ENCODE measurements at regions not wholly inside any gene's neighbourhood (a gene's known extent, or its start where the extent isn't known, plus 50 kb on each side); places are given as distances from the start of the nearest gene placed in this dataset.

DNA sequence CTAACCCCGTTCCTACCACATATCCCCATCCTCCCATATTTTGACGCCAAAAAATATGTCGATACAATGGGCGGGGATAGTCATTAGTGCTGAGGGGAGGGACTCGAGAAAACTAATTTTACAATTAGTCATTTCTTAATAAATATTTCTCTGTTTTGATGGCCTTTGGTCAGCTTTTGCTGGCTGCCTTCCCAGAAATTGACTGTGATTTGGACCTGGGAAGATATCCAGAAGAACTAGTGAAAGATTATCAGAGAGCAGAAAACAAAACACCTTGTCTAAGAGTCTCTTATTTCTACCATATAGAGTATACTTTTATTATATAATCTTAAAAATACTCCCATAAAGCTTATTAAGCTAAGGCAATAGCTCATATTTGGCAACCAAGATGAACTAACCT lies 247.6 kb downstream of the MRPL39 start:
- 21% methylated on average over 5 of the region's 5 CpGs for WGBS (ENCODE audit: missing lambda C conversion rate)
- no peak for FAIRE-seq
- ATAC-seq: no peak
- no peaks in the 10 kb centered on the region for H3K9me3 ChIP-seq
- ChIA-PET POLR2A (no interaction called here), CTCF (interaction anchor here (0.7 to 1.5 kb wide), 3 partner anchors 10 to 26 kb away, joined by 3 to 4 read pairs (median 3); no protein-coding TSS in a partner anchor)
- TF ChIP-seq, protein P1, sequence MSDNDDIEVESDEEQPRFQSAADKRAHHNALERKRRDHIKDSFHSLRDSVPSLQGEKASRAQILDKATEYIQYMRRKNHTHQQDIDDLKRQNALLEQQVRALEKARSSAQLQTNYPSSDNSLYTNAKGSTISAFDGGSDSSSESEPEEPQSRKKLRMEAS (IDR thresholded peaks at IDR 0.05): no peak
- TF ChIP-seq ZC3H11A (IDR thresholded peaks at IDR 0.05) (no peak), RARB (CRISPR knock-in tag; IDR thresholded peaks at IDR 0.05) (no peak), ZNF302 (CRISPR knock-in tag; IDR thresholded peaks at IDR 0.05) (no peak), RNF2 (IDR thresholded peaks at IDR 0.05; ENCODE audit: borderline replicate concordance, low read depth) (no peak), HDAC2 (IDR thresholded peaks at IDR 0.05) (no peak), CHD2 (IDR thresholded peaks at IDR 0.05; ENCODE audit: low read length, partially characterized antibody) (no peak), TP53 (CRISPR knock-in tag; IDR thresholded peaks at IDR 0.05) (no peak), NPAS2 (CRISPR knock-in tag; IDR thresholded peaks at IDR 0.05; ENCODE audit: borderline replicate concordance) (no peak), BHLHE40 (IDR thresholded peaks at IDR 0.05; ENCODE audit: low read depth, low read length) (no peak), SREBF2 (IDR thresholded peaks at IDR 0.05) (no peak)
- TF ChIP-seq, protein P2, sequence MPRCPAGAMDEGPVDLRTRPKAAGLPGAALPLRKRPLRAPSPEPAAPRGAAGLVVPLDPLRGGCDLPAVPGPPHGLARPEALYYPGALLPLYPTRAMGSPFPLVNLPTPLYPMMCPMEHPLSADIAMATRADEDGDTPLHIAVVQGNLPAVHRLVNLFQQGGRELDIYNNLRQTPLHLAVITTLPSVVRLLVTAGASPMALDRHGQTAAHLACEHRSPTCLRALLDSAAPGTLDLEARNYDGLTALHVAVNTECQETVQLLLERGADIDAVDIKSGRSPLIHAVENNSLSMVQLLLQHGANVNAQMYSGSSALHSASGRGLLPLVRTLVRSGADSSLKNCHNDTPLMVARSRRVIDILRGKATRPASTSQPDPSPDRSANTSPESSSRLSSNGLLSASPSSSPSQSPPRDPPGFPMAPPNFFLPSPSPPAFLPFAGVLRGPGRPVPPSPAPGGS (IDR thresholded peaks at IDR 0.05): no peak
- TF ChIP-seq, protein P3, sequence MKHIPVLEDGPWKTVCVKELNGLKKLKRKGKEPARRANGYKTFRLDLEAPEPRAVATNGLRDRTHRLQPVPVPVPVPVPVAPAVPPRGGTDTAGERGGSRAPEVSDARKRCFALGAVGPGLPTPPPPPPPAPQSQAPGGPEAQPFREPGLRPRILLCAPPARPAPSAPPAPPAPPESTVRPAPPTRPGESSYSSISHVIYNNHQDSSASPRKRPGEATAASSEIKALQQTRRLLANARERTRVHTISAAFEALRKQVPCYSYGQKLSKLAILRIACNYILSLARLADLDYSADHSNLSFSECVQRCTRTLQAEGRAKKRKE (CRISPR knock-in tag; IDR thresholded peaks at IDR 0.05; ENCODE audit: low read depth): no peak
- TF ChIP-seq, protein P4, sequence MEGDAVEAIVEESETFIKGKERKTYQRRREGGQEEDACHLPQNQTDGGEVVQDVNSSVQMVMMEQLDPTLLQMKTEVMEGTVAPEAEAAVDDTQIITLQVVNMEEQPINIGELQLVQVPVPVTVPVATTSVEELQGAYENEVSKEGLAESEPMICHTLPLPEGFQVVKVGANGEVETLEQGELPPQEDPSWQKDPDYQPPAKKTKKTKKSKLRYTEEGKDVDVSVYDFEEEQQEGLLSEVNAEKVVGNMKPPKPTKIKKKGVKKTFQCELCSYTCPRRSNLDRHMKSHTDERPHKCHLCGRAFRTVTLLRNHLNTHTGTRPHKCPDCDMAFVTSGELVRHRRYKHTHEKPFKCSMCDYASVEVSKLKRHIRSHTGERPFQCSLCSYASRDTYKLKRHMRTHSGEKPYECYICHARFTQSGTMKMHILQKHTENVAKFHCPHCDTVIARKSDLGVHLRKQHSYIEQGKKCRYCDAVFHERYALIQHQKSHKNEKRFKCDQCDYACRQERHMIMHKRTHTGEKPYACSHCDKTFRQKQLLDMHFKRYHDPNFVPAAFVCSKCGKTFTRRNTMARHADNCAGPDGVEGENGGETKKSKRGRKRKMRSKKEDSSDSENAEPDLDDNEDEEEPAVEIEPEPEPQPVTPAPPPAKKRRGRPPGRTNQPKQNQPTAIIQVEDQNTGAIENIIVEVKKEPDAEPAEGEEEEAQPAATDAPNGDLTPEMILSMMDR (IDR thresholded peaks at IDR 0.05): no peak
- no peak overlapping the region for H3K27ac ChIP-seq
- DNase-seq (ENCODE audit: low read depth in 1 of 2, low spot score in 1 of 2): no peak
- no peak overlapping the region for H3K4me2 ChIP-seq
- no peaks in the 10 kb centered on the region for H3K4me1 ChIP-seq
- H3K4me3 ChIP-seq: no peak overlapping the region

DNA sequence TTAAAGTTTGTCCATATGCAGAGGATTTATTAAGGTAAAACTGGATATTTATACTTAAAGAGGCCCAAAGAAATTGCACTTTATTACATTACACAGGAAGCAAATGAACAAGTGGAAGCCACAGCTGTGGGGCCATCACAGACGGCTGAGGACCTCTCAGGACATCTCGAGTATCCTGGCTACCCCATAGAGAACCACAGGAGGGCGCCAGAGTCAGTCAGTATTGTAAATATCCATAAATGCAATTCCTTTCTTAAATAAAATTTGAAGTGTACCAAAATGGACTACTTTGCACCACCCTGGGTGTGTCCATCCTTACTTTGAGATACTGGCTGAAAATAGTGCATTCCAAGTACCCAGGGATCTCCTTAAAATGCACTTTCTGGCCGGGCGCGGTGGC lies 257.2 kb downstream of the MRPL39 start:
- WGBS (ENCODE audit: missing lambda C conversion rate): 38% methylated on average over 6 of the region's 6 CpGs
- ChIA-PET CTCF (no interaction called here), POLR2A (no interaction called here)
- no peak overlapping the region for H3K4me2 ChIP-seq
- H3K9me3 ChIP-seq: no peaks in the 10 kb centered on the region
- no peak overlapping the region for H3K27ac ChIP-seq
- FAIRE-seq (no peak), DNase-seq (ENCODE audit: low read depth in 1 of 2, low spot score in 1 of 2) (no peak), ATAC-seq (no peak)
- no peaks in the 10 kb centered on the region for H3K4me1 ChIP-seq
- H3K4me3 ChIP-seq: no peak overlapping the region
- TF ChIP-seq KDM5A (IDR thresholded peaks at IDR 0.05): no peak
- TF ChIP-seq ZC3H11A (IDR thresholded peaks at IDR 0.05): no peak
- TF ChIP-seq MAFK (IDR thresholded peaks at IDR 0.05; ENCODE audit: partially characterized antibody): no peak

DNA sequence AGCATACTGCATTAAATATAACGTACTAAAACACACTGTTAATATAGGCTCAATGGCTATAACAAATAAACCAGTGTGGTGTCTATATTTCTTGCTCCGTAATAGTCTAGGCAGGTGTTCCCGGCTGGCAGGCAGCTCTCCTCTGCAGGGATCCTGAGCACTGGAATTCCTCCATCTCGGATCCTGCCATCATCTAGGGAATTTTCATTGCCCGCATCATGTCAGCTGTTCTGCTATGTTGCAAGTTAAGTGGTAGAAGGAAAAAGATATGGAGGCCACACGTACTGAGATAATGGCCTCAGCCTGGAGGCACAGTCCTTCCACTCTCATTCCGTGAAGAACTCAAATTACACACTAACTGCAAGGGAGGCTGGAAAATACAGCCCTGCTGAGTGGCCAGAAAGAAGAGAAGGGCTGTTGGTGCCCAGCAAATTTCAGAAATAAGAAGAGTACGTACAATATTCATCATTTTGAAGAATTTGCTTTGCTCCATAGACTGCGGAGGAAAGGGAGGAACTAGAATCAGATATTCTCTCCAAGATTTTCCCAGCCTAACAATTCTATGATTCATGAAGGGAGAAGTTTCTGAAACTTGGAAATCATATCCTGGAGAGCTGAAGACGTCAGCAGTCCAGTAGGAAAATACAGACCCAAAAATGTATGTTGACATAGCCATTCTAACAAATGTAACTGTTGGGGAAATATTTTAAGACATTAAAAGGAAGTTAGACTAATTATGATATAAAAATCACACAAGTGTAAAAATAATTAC lies 263.3 kb downstream of the MRPL39 start:
- Histone ChIP-seq H3K4me1 (no peaks in the 10 kb centered on the region), H3K27ac (no peak overlapping the region), H3K4me3 (no peak overlapping the region), H3K9me3 (no peaks in the 10 kb centered on the region), H3K4me2 (no peak overlapping the region)
- CTCF ChIA-PET: no interaction called here
- no peak for DNase-seq (ENCODE audit: low read depth in 1 of 2, low spot score in 1 of 2)
- no peak for ATAC-seq
- TF ChIP-seq, protein P5, sequence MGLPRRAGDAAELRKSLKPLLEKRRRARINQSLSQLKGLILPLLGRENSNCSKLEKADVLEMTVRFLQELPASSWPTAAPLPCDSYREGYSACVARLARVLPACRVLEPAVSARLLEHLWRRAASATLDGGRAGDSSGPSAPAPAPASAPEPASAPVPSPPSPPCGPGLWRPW (IDR thresholded peaks at IDR 0.05): no peak
- TF ChIP-seq PHF8 (IDR thresholded peaks at IDR 0.05; ENCODE audit: borderline replicate concordance, low read depth): no peak
- no peak for TF ChIP-seq SREBF2 (IDR thresholded peaks at IDR 0.05)
- TF ChIP-seq ESRRA (IDR thresholded peaks at IDR 0.05; ENCODE audit: borderline replicate concordance, low read length): no peak
- no peak for TF ChIP-seq MAZ (IDR thresholded peaks at IDR 0.05; ENCODE audit: borderline replicate concordance, low read depth, low read length)
- no peak for TF ChIP-seq KDM1A (IDR thresholded peaks at IDR 0.05; ENCODE audit: low read depth)
- TF ChIP-seq TFCP2L1 (CRISPR knock-in tag; IDR thresholded peaks at IDR 0.05): no peak
- TF ChIP-seq BHLHE40 (IDR thresholded peaks at IDR 0.05; ENCODE audit: low read depth, low read length): no peak
- TF ChIP-seq EHF (CRISPR knock-in tag; IDR thresholded peaks at IDR 0.05): no peak
- no peak for TF ChIP-seq ZNF302 (CRISPR knock-in tag; IDR thresholded peaks at IDR 0.05)
- no peak for TF ChIP-seq NFE2L2 (conservative IDR thresholded peaks at IDR 0.05; ENCODE audit: low read length)
- WGBS (ENCODE audit: missing lambda C conversion rate): 14% methylated on average over 10 of the region's 10 CpGs
- POLR2A ChIA-PET: no interaction called here
- FAIRE-seq: no peak

Measured in A549 (cell line).